GM23338 (cell line): ENCODE measurements at regions not wholly inside any gene's neighbourhood (a gene's known extent, or its start where the extent isn't known, plus 50 kb on each side); places are given as distances from the start of the nearest gene placed in this dataset.

Source experiments
- ATAC-seq: fragments of 200-7000 bp; cut with Tn5 transposase; 3 replicates; pipeline ENCODE4 v1.9.1; 2020
- DNase-seq: peaks from one replicate; pipeline ENCODE4 v3.0.0-alpha.2; 2015; ENCODE audit warnings: low spot score
- H2AFZ ChIP-seq: fragments of 200-600 bp; sonication (generic); 2 replicates; pipeline ENCODE4 v1.8.0; 2016; ENCODE audit warnings: antibody characterized with exemption, mild to moderate bottlenecking, moderate library complexity
- H3F3A ChIP-seq: fragments of 200-600 bp; sonication (generic); replicated peaks from 2 replicates; pipeline ENCODE4 v1.8.0; 2017; ENCODE audit warnings: antibody characterized with exemption, mixed run types, low read depth
- H3K27ac ChIP-seq: fragments of 200-600 bp; sonication (generic); 2 replicates; pipeline ENCODE4 v1.6.1; 2016; ENCODE audit warnings: low read depth
- H3K27me3 ChIP-seq: fragments of 200-600 bp; sonication (generic); 2 replicates; pipeline ENCODE4 v1.8.0; 2016; ENCODE audit warnings: mild to moderate bottlenecking, mixed run types, moderate library complexity; ENCODE audit not compliant: insufficient read depth
- H3K36me3 ChIP-seq: fragments of 200-600 bp; sonication (generic); 2 replicates; pipeline ENCODE4 v1.8.0; 2016; ENCODE audit warnings: mild to moderate bottlenecking; ENCODE audit not compliant: insufficient read depth
- H3K4me1 ChIP-seq: fragments of 200-600 bp; sonication (generic); 2 replicates; pipeline ENCODE4 v1.8.0; 2016; ENCODE audit warnings: mild to moderate bottlenecking, moderate library complexity; ENCODE audit not compliant: insufficient read depth
- H3K4me2 ChIP-seq: fragments of 200-600 bp; sonication (generic); 2 replicates; pipeline ENCODE4 v1.7.1; 2017; ENCODE audit warnings: mixed run types
- H3K4me3 ChIP-seq: fragments of 200-600 bp; sonication (generic); 2 replicates; pipeline ENCODE4 v1.6.1; 2016; ENCODE audit warnings: mixed run types
- H3K79me2 ChIP-seq: fragments of 200-600 bp; sonication (generic); replicated peaks from 2 replicates; pipeline ENCODE4 v1.8.0; 2017; ENCODE audit warnings: mild to moderate bottlenecking; ENCODE audit not compliant: insufficient read depth
- H3K9me2 ChIP-seq: fragments of 200-600 bp; sonication (generic); 2 replicates; pipeline ENCODE4 v1.8.0; 2017; ENCODE audit not compliant: insufficient read depth
- H4K20me1 ChIP-seq: fragments of 200-600 bp; sonication (generic); replicated peaks from 2 replicates; pipeline ENCODE4 v1.8.0; 2017; ENCODE audit warnings: mild to moderate bottlenecking; ENCODE audit not compliant: insufficient read depth
- H3K27ac Mint-ChIP-seq: 2 replicates; pipeline ENCODE4 v1.8.0; 2020; ENCODE audit warnings: inconsistent platforms, mild to moderate bottlenecking, moderate library complexity, mixed read lengths
- H3K27me3 Mint-ChIP-seq: 3 replicates; pipeline ENCODE4 v1.8.0; 2022; ENCODE audit warnings: low read depth, mild to moderate bottlenecking, moderate library complexity, mixed read lengths, inconsistent platforms; ENCODE audit not compliant: insufficient read depth, poor library complexity
- H3K36me3 Mint-ChIP-seq: 3 replicates; pipeline ENCODE4 v1.8.0; 2021; ENCODE audit warnings: low read depth, mild to moderate bottlenecking, inconsistent platforms, moderate library complexity, mixed read lengths
- H3K4me1 Mint-ChIP-seq: 3 replicates; pipeline ENCODE4 v1.8.0; 2020; ENCODE audit warnings: mild to moderate bottlenecking, inconsistent platforms, mixed read lengths
- H3K4me3 Mint-ChIP-seq: 3 replicates; pipeline ENCODE4 v1.8.0; 2021; ENCODE audit warnings: moderate library complexity, mild to moderate bottlenecking, inconsistent platforms, mixed read lengths
- H3K9me3 Mint-ChIP-seq: 3 replicates; pipeline ENCODE4 v1.8.0; 2020; ENCODE audit warnings: moderate library complexity, mild to moderate bottlenecking, inconsistent platforms, mixed read lengths
- CREB1 ChIP-seq: fragments of 250-450 bp; sonication (Bioruptor Pico); IDR thresholded peaks from 2 replicates; pipeline ENCODE4 v1.5.0; 2020; ENCODE audit warnings: low read depth, mild to moderate bottlenecking, moderate library complexity
- CTCF ChIP-seq, 2 experiments: fragments of 200-600 bp in 1 of 2; sonication (generic) in 1 of 2; conservative IDR thresholded peaks; 2 replicates each; pipeline versions ENCODE4 v1.5.1 to v1.6.1; 2016 to 2017; ENCODE audit warnings: antibody characterized with exemption in 2 of 2, low read depth in 2 of 2, mild to moderate bottlenecking in 2 of 2, moderate library complexity in 1 of 2
- ETS1 ChIP-seq: IDR thresholded peaks from 2 replicates; pipeline ENCODE4 v1.6.1; 2016; ENCODE audit warnings: antibody characterized with exemption
- EZH2 ChIP-seq: fragments of 200-600 bp; sonication (generic); IDR thresholded peaks from one replicate; pipeline ENCODE4 v1.8.0; 2017; ENCODE audit warnings: antibody characterized with exemption, mild to moderate bottlenecking, low read depth; ENCODE audit not compliant: unreplicated experiment
- JUNB ChIP-seq: IDR thresholded peaks from one replicate; pipeline ENCODE4 v1.6.1; 2016; ENCODE audit warnings: antibody characterized with exemption; ENCODE audit not compliant: unreplicated experiment
- NANOG ChIP-seq: IDR thresholded peaks from 2 replicates; pipeline ENCODE4 v1.6.1; 2016; ENCODE audit warnings: antibody characterized with exemption, borderline replicate concordance
- POLR2AphosphoS5 ChIP-seq: IDR thresholded peaks from 2 replicates; pipeline ENCODE4 v1.6.1; 2016; ENCODE audit warnings: antibody characterized with exemption, low read depth
- STAT1 ChIP-seq: IDR thresholded peaks from one replicate; pipeline ENCODE4 v1.6.1; 2016; ENCODE audit warnings: antibody characterized with exemption; ENCODE audit not compliant: unreplicated experiment
- TF ChIP-seq, protein P1 (sequence below): fragments of 250-450 bp; sonication (Bioruptor Pico); IDR thresholded peaks from 2 replicates; pipeline ENCODE4 v1.5.0; 2020; ENCODE audit warnings: mild to moderate bottlenecking, moderate library complexity
- TF ChIP-seq, protein P2 (sequence below): IDR thresholded peaks from one replicate; pipeline ENCODE4 v1.6.1; 2018; ENCODE audit warnings: antibody characterized with exemption; ENCODE audit not compliant: unreplicated experiment

- TF ChIP-seq, protein P1, sequence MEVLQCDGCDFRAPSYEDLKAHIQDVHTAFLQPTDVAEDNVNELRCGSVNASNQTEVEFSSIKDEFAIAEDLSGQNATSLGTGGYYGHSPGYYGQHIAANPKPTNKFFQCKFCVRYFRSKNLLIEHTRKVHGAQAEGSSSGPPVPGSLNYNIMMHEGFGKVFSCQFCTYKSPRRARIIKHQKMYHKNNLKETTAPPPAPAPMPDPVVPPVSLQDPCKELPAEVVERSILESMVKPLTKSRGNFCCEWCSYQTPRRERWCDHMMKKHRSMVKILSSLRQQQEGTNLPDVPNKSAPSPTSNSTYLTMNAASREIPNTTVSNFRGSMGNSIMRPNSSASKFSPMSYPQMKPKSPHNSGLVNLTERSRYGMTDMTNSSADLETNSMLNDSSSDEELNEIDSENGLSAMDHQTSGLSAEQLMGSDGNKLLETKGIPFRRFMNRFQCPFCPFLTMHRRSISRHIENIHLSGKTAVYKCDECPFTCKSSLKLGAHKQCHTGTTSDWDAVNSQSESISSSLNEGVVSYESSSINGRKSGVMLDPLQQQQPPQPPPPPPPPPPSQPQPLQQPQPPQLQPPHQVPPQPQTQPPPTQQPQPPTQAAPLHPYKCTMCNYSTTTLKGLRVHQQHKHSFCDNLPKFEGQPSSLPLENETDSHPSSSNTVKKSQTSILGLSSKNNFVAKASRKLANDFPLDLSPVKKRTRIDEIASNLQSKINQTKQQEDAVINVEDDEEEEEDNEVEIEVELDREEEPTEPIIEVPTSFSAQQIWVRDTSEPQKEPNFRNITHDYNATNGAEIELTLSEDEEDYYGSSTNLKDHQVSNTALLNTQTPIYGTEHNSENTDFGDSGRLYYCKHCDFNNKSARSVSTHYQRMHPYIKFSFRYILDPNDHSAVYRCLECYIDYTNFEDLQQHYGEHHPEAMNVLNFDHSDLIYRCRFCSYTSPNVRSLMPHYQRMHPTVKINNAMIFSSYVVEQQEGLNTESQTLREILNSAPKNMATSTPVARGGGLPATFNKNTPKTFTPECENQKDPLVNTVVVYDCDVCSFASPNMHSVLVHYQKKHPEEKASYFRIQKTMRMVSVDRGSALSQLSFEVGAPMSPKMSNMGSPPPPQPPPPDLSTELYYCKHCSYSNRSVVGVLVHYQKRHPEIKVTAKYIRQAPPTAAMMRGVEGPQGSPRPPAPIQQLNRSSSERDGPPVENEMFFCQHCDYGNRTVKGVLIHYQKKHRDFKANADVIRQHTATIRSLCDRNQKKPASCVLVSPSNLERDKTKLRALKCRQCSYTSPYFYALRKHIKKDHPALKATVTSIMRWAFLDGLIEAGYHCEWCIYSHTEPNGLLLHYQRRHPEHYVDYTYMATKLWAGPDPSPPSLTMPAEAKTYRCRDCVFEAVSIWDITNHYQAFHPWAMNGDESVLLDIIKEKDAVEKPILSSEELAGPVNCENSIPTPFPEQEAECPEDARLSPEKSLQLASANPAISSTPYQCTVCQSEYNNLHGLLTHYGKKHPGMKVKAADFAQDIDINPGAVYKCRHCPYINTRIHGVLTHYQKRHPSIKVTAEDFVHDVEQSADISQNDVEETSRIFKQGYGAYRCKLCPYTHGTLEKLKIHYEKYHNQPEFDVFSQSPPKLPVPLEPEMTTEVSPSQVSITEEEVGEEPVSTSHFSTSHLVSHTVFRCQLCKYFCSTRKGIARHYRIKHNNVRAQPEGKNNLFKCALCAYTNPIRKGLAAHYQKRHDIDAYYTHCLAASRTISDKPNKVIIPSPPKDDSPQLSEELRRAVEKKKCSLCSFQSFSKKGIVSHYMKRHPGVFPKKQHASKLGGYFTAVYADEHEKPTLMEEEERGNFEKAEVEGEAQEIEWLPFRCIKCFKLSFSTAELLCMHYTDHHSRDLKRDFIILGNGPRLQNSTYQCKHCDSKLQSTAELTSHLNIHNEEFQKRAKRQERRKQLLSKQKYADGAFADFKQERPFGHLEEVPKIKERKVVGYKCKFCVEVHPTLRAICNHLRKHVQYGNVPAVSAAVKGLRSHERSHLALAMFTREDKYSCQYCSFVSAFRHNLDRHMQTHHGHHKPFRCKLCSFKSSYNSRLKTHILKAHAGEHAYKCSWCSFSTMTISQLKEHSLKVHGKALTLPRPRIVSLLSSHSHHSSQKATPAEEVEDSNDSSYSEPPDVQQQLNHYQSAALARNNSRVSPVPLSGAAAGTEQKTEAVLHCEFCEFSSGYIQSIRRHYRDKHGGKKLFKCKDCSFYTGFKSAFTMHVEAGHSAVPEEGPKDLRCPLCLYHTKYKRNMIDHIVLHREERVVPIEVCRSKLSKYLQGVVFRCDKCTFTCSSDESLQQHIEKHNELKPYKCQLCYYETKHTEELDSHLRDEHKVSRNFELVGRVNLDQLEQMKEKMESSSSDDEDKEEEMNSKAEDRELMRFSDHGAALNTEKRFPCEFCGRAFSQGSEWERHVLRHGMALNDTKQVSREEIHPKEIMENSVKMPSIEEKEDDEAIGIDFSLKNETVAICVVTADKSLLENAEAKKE (CRISPR knock-in tag) = no peak
- TF ChIP-seq NANOG (no peak), STAT1 (no peak)
These were observed 344.6 kb upstream of the GJE1 start (continued) for GRCh38 chr6:141788096-141788495.

- ATAC-seq = no peak
- no peaks in the 10 kb centered on the region for H3K9me3 Mint-ChIP-seq
- no peaks in the 10 kb centered on the region for H3K27me3 ChIP-seq
- no peak for TF ChIP-seq POLR2AphosphoS5
- TF ChIP-seq ETS1 = no peak
- no peak for TF ChIP-seq CTCF (conservative IDR thresholded peaks at IDR 0.05; ENCODE audit: low read depth in 2 of 2)
- TF ChIP-seq CREB1 = no peak
- TF ChIP-seq JUNB = no peak
- TF ChIP-seq EZH2 = no peak
- TF ChIP-seq, protein P2, sequence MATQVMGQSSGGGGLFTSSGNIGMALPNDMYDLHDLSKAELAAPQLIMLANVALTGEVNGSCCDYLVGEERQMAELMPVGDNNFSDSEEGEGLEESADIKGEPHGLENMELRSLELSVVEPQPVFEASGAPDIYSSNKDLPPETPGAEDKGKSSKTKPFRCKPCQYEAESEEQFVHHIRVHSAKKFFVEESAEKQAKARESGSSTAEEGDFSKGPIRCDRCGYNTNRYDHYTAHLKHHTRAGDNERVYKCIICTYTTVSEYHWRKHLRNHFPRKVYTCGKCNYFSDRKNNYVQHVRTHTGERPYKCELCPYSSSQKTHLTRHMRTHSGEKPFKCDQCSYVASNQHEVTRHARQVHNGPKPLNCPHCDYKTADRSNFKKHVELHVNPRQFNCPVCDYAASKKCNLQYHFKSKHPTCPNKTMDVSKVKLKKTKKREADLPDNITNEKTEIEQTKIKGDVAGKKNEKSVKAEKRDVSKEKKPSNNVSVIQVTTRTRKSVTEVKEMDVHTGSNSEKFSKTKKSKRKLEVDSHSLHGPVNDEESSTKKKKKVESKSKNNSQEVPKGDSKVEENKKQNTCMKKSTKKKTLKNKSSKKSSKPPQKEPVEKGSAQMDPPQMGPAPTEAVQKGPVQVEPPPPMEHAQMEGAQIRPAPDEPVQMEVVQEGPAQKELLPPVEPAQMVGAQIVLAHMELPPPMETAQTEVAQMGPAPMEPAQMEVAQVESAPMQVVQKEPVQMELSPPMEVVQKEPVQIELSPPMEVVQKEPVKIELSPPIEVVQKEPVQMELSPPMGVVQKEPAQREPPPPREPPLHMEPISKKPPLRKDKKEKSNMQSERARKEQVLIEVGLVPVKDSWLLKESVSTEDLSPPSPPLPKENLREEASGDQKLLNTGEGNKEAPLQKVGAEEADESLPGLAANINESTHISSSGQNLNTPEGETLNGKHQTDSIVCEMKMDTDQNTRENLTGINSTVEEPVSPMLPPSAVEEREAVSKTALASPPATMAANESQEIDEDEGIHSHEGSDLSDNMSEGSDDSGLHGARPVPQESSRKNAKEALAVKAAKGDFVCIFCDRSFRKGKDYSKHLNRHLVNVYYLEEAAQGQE = no peak
These were observed 349.1 kb upstream of the GJE1 start for GRCh38 chr6:141783585-141783984.

More at GRCh38 chr6:141783585-141783984, 349.1 kb upstream of the GJE1 start:
- no peaks in the 10 kb centered on the region for H4K20me1 ChIP-seq
- no peak overlapping the region for H3K27ac ChIP-seq
- H3F3A ChIP-seq = no peaks in the 10 kb centered on the region
- H3K36me3 ChIP-seq = no peaks in the 10 kb centered on the region
- Mint-ChIP-seq H3K36me3 (no peaks in the 10 kb centered on the region), H3K4me1 (peaks cover 3% of the 10 kb centered on the region; the same call in 1 of the 3 replicates), H3K27ac (no peak overlapping the region), H3K27me3 (no peaks in the 10 kb centered on the region), H3K4me3 (no peak overlapping the region)
- no peaks in the 10 kb centered on the region for H3K9me2 ChIP-seq
- H2AFZ ChIP-seq = no peak overlapping the region
- H3K4me2 ChIP-seq = no peak overlapping the region
- DNase-seq = no peak
- H3K4me1 ChIP-seq = peaks cover 5% of the 10 kb centered on the region; the same call in 1 of the 2 replicates
- H3K4me3 ChIP-seq = no peak overlapping the region
- H3K79me2 ChIP-seq = no peaks in the 10 kb centered on the region
